ENCODE measurements at regions not wholly inside any gene's neighbourhood (a gene's known extent, or its start where the extent isn't known, plus 50 kb on each side); places are given as distances from the start of the nearest gene placed in this dataset.

- no peak overlapping the region for H3K4me3 ChIP-seq (ENCODE audit: low read length)
- TF ChIP-seq, protein P1, sequence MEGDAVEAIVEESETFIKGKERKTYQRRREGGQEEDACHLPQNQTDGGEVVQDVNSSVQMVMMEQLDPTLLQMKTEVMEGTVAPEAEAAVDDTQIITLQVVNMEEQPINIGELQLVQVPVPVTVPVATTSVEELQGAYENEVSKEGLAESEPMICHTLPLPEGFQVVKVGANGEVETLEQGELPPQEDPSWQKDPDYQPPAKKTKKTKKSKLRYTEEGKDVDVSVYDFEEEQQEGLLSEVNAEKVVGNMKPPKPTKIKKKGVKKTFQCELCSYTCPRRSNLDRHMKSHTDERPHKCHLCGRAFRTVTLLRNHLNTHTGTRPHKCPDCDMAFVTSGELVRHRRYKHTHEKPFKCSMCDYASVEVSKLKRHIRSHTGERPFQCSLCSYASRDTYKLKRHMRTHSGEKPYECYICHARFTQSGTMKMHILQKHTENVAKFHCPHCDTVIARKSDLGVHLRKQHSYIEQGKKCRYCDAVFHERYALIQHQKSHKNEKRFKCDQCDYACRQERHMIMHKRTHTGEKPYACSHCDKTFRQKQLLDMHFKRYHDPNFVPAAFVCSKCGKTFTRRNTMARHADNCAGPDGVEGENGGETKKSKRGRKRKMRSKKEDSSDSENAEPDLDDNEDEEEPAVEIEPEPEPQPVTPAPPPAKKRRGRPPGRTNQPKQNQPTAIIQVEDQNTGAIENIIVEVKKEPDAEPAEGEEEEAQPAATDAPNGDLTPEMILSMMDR (conservative IDR thresholded peaks at IDR 0.05; ENCODE audit: low read length), result no peak
- no peak for DNase-seq (ENCODE audit: low read depth)
Observed at GRCh38 chr2:144606466-144607095, 86.7 kb upstream of the ZEB2 start.

DNA sequence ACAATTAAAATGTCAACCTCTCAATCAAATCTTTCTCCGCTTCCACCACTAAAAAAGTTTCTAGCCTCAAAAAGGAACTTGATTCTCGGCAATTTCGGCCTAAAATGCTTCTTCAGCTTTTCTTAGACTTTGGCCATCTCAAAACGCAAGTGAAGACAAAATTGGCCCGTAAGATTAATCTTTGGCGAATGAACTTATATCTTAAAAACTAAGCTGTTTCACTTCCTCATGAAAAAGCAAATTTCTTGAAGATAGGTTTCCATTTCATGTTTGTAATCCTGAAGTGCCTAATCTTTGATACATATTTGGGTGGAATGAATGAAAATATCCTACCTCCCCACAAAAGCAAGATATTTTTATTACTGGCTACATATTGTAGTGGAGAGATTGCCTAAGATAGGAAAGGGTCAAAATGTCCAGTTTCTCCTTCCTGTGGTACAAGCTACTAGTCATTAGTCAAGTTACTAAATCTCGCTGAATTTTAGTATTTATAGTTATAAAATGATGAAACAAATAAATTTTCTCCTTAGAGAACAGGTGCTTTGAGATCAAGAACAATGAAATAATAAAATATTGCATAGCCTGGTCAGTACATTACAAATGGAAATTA is 85.4 kb upstream of the ZEB2 start:
- no peak overlapping the region for H3K4me3 ChIP-seq (ENCODE audit: low read length)
- DNase-seq (ENCODE audit: low read depth), result no peak
- TF ChIP-seq, protein P1 (conservative IDR thresholded peaks at IDR 0.05; ENCODE audit: low read length), result no peak

- TF ChIP-seq, protein P1 (conservative IDR thresholded peaks at IDR 0.05; ENCODE audit: low read length), result no peak
- no peak overlapping the region for H3K4me3 ChIP-seq (ENCODE audit: low read length)
- no peak for DNase-seq (ENCODE audit: low read depth)
Observed at GRCh38 chr2:144603334-144603733, 83.4 kb upstream of the ZEB2 start.

GRCh38 chr2:144598906-144599305 is 79.0 kb upstream of the ZEB2 start:
- H3K4me3 ChIP-seq (ENCODE audit: low read length), result no peak overlapping the region
- no peak for DNase-seq (ENCODE audit: low read depth)
- TF ChIP-seq, protein P1 (conservative IDR thresholded peaks at IDR 0.05; ENCODE audit: low read length), result no peak

GRCh38 chr2:144597894-144598593 is 78.1 kb upstream of the ZEB2 start:
- DNase-seq (ENCODE audit: low read depth), result no peak
- TF ChIP-seq, protein P1 (conservative IDR thresholded peaks at IDR 0.05; ENCODE audit: low read length), result no peak
- no peak overlapping the region for H3K4me3 ChIP-seq (ENCODE audit: low read length)

GRCh38 chr2:144597388-144597787 is 77.5 kb upstream of the ZEB2 start:
- no peak for DNase-seq (ENCODE audit: low read depth)
- no peak overlapping the region for H3K4me3 ChIP-seq (ENCODE audit: low read length)
- TF ChIP-seq, protein P1 (conservative IDR thresholded peaks at IDR 0.05; ENCODE audit: low read length), result no peak
